Kidney (tissue), 13 donors: ENCODE measurements at regions not wholly inside any gene's neighbourhood (a gene's known extent, or its start where the extent isn't known, plus 50 kb on each side); places are given as distances from the start of the nearest gene placed in this dataset.
A peak's percentile ranks its signal among the peaks of the same experiment; 100 is the strongest.

ENCODE experiments used
- DNase-seq, 5 donors: peaks; one replicate each; pipeline ENCODE4 v3.0.0-alpha.2; 2013 to 2020
- FAIRE-seq: peaks from 2 replicates; lab custom pipeline; 2012; peaks lifted over from hg19 to GRCh38; lab: Jason Lieb, UNC
- H3K27ac ChIP-seq, 2 donors: one replicate each; pipeline ENCODE4 v1.7.0; 2013; ENCODE audit warnings: low read depth in 2 of 2, low read length in 2 of 2, inconsistent platforms in 1 of 2
- H3K27me3 ChIP-seq: one replicate; pipeline ENCODE4 v1.7.1; 2013; ENCODE audit warnings: low read length, inconsistent platforms; ENCODE audit not compliant: control insufficient read depth, insufficient read depth
- H3K36me3 ChIP-seq, 3 donors: one replicate each; pipeline versions ENCODE4 v1.7.0 to v1.7.1; 2013; ENCODE audit warnings: low read length in 3 of 3, control low read depth in 1 of 3, inconsistent platforms in 1 of 3; ENCODE audit not compliant: insufficient read depth in 3 of 3, control insufficient read depth in 2 of 3
- H3K4me1 ChIP-seq, 3 donors: one replicate each; pipeline versions ENCODE4 v1.7.0 to v1.7.1; 2013; ENCODE audit warnings: low read length in 3 of 3, inconsistent platforms in 1 of 3, low read depth in 1 of 3; ENCODE audit not compliant: control insufficient read depth in 2 of 3, insufficient read depth in 2 of 3
- H3K4me3 ChIP-seq, 3 donors: one replicate each; pipeline versions ENCODE4 v1.7.0 to v1.8.1; 2013; ENCODE audit warnings: low read length in 3 of 3, control low read depth in 1 of 3, inconsistent platforms in 1 of 3
- H3K9ac ChIP-seq, 3 donors: one replicate each; pipeline versions ENCODE4 v1.7.0 to v1.7.1; 2013; ENCODE audit warnings: low read length in 3 of 3, control low read depth in 1 of 3, inconsistent platforms in 1 of 3
- H3K9me3 ChIP-seq, 3 donors: one replicate each; pipeline versions ENCODE4 v1.7.0 to v1.7.1; 2013; ENCODE audit warnings: low read length in 3 of 3, control low read depth in 1 of 3, inconsistent platforms in 1 of 3; ENCODE audit not compliant: control insufficient read depth in 2 of 3, insufficient read depth in 1 of 3
- CTCF ChIP-seq: IDR thresholded peaks from 3 replicates; pipeline ENCODE4 v1.5.1; 2012; ENCODE audit warnings: mild to moderate bottlenecking, moderate library complexity, borderline replicate concordance; ENCODE audit not compliant: insufficient read depth; ENCODE audit errors: extremely low read depth
- intact Hi-C: fragments of 100-400 bp; cut with DNase I; formaldehyde crosslinking; loops from one replicate; pipeline ENCODE4 v1.11.1; 2022
- donor health status: control.
- donor health status: control.
- donor health status: control.
- donor health status: control.
- donor health status: control.
- donor health status: DM: yes; HTN: yes; CAD: no.
- donor health status: Normal renal cell carcinoma (clear cell type).

GRCh38 chr1:234716908-234717375, 107.0 kb upstream of the IRF2BP2 start:
- Histone ChIP-seq H3K27ac (peak overlapping the region; percentile 85 to 98), H3K9me3 (no peaks in the 10 kb centered on the region), H3K36me3 (no peaks in the 10 kb centered on the region), H3K4me1 (peaks cover 25 to 65% (median 63%) of the 10 kb centered on the region in 3 donors), H3K4me3 (peak overlapping the region in 2 of 3 donors; percentile 16 to 32), H3K9ac (peak overlapping the region in 2 of 3 donors; percentile 20 to 36), H3K27me3 (no peaks in the 10 kb centered on the region)
- DNase-seq (peak in 4 of 5 donors; percentile 54 to 75 (median 70)), FAIRE-seq (no peak)
- intact Hi-C loops, result no loop called here
- TF ChIP-seq CTCF, result peak; percentile 0

GRCh38 chr1:234715252-234716014, 105.5 kb upstream of the IRF2BP2 start:
- intact Hi-C loops, result no loop called here
- H3K9ac ChIP-seq, result peak overlapping the region in 1 of 3 donors; percentile 36

GRCh38 chr1:234713859-234714258, 103.9 kb upstream of the IRF2BP2 start:
- FAIRE-seq (no peak), DNase-seq (no peak)
- Histone ChIP-seq H3K9me3 (no peaks in the 10 kb centered on the region), H3K4me1 (peaks cover 13 to 42% (median 33%) of the 10 kb centered on the region in 3 donors), H3K27me3 (no peaks in the 10 kb centered on the region), H3K4me3 (no peak overlapping the region), H3K36me3 (no peaks in the 10 kb centered on the region), H3K9ac (no peak overlapping the region), H3K27ac (no peak overlapping the region)
- intact Hi-C loops, result no loop called here
- TF ChIP-seq CTCF, result no peak

More at GRCh38 chr1:234715252-234716014, 105.5 kb upstream of the IRF2BP2 start:
- DNase-seq (peak in 2 of 5 donors; percentile 26 to 49), FAIRE-seq (no peak)
- H3K4me1 ChIP-seq, result peaks cover 19 to 50% (median 48%) of the 10 kb centered on the region in 3 donors
- peak overlapping the region in 1 of 2 donors; percentile 85 for H3K27ac ChIP-seq
- no peak for TF ChIP-seq CTCF
- no peaks in the 10 kb centered on the region for H3K9me3 ChIP-seq
- no peaks in the 10 kb centered on the region for H3K36me3 ChIP-seq
- peak overlapping the region in 2 of 3 donors; percentile 32 to 43 for H3K4me3 ChIP-seq
- no peaks in the 10 kb centered on the region for H3K27me3 ChIP-seq
